HAP-1 (cell line): ENCODE measurements at regions not wholly inside any gene's neighbourhood (a gene's known extent, or its start where the extent isn't known, plus 50 kb on each side); places are given as distances from the start of the nearest gene placed in this dataset.

ENCODE experiments used
- DNase-seq, 2 experiments: peaks; one replicate each; pipeline ENCODE4 v3.0.0-alpha.2; 2016 to 2020; ENCODE audit warnings: low spot score in 2 of 2
- H3K27me3 ChIP-seq: fragments of 250-450 bp; sonication (Bioruptor Pico); 2 replicates; pipeline ENCODE4 v1.5.1; 2020; ENCODE audit warnings: low read depth, mild to moderate bottlenecking, moderate library complexity
- H3K36me3 ChIP-seq: fragments of 250-450 bp; sonication (Bioruptor Pico); replicated peaks from 2 replicates; pipeline ENCODE4 v1.5.1; 2020; ENCODE audit warnings: mild to moderate bottlenecking
- H3K4me1 ChIP-seq: fragments of 250-450 bp; sonication (Bioruptor Pico); 2 replicates; pipeline ENCODE4 v1.5.1; 2020; ENCODE audit warnings: mild to moderate bottlenecking
- H3K4me3 ChIP-seq: fragments of 250-450 bp; sonication (Bioruptor Pico); 2 replicates; pipeline ENCODE4 v1.5.1; 2020; ENCODE audit warnings: mild to moderate bottlenecking, moderate library complexity
- H3K9me3 ChIP-seq: fragments of 250-450 bp; sonication (Bioruptor Pico); 2 replicates; pipeline ENCODE4 v1.5.1; 2020; ENCODE audit warnings: mild to moderate bottlenecking, moderate library complexity
- in situ Hi-C: fragments of 300-500 bp; cut with MboI; formaldehyde crosslinking; loops from 3 replicates; pipeline ENCODE4 v1.14.3; 2020; ENCODE audit warnings: low sequenced_read_pairs, inconsistent platforms, mixed read lengths

- Histone ChIP-seq H3K4me3 (no peak overlapping the region), H3K36me3 (no peaks in the 10 kb centered on the region), H3K9me3 (no peaks in the 10 kb centered on the region), H3K27me3 (peaks cover 6% of the 10 kb centered on the region; the same call in 1 of the 2 replicates), H3K4me1 (no peaks in the 10 kb centered on the region)
- in situ Hi-C loops, result no loop called here
- no peak for DNase-seq
Observed at GRCh38 chr12:62113366-62114011, 146.7 kb upstream of the USP15 start.

- in situ Hi-C loops, result no loop called here
- no peaks in the 10 kb centered on the region for H3K36me3 ChIP-seq
Observed at GRCh38 chr12:62116986-62117385, 143.2 kb upstream of the USP15 start.

GRCh38 chr12:62123721-62124203, 136.4 kb upstream of the USP15 start:
- no peaks in the 10 kb centered on the region for H3K9me3 ChIP-seq
- in situ Hi-C loops, result no loop called here
- H3K36me3 ChIP-seq, result no peaks in the 10 kb centered on the region
- H3K4me1 ChIP-seq, result no peaks in the 10 kb centered on the region
- DNase-seq, result peak; percentile 40 to 54
- H3K4me3 ChIP-seq, result no peak overlapping the region
- H3K27me3 ChIP-seq, result peaks cover 8% of the 10 kb centered on the region

More at GRCh38 chr12:62116986-62117385, 143.2 kb upstream of the USP15 start:
- Histone ChIP-seq H3K4me1 (no peaks in the 10 kb centered on the region), H3K27me3 (peaks cover 11% of the 10 kb centered on the region; the same call in 1 of the 2 replicates), H3K9me3 (no peaks in the 10 kb centered on the region), H3K4me3 (no peak overlapping the region)
- DNase-seq, result no peak

DNA sequence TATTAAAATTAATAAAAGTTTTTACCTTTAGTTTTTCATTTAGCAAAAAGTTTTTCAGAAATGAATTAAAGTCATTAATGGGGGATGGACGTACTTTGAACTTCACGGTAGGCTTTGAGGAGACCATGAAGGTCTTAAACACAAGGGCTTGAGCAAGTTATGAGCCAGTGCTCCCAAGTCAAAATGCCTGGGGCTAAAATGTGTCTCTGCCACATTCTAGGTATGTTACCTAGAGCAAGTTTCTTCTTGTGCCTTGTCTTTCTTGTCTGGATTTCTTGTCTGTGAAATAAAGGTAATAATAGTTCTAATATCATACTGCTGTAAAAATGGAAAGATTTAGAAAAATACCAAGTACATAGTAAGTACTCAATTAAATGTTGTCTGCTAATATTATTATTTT, 132.7 kb upstream of the USP15 start:
- DNase-seq, result no peak
- Histone ChIP-seq H3K27me3 (peaks cover 13% of the 10 kb centered on the region), H3K4me3 (no peak overlapping the region), H3K36me3 (no peaks in the 10 kb centered on the region), H3K4me1 (no peaks in the 10 kb centered on the region), H3K9me3 (no peaks in the 10 kb centered on the region)
- in situ Hi-C loops, result no loop called here

DNA sequence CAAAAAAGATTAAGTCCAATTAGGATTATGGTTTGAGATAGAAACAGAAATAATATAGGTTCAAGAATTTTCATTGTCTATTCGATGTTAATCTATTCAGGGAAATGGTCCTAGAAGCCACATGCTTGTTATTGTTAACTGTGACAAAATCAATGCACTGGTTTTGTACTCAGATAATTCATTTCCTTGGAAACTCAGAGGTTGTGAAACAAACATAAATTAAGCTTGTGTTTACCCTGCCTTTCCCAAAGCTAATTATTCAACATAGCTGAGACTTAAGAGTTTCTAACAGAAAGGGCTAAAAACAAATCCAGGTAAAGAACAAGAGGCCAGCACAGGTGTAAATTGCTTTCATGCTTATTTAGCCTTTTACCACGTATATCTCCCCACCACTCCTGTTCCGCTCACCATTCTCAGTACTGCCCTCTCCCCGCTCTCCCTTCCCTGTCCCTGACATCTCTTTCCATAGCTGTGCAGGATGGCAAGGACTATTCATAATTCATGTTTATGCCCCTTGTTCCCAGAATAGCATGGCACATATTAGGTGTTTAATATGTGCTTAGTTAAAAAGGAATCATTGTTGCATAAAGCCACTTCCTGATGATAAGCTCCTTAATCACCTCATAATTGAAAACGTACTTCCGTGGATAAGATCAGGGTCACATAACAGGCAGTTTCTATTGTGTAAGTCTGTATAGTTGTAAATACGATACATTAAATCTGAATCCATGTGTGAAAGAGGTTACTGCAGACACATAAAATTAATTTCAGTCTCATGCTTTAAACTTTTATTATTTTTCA, 131.8 kb upstream of the USP15 start:
- DNase-seq, result no peak
- Histone ChIP-seq H3K4me3 (no peak overlapping the region), H3K36me3 (no peaks in the 10 kb centered on the region), H3K27me3 (peaks cover 13% of the 10 kb centered on the region), H3K9me3 (no peaks in the 10 kb centered on the region), H3K4me1 (no peaks in the 10 kb centered on the region)
- in situ Hi-C loops, result no loop called here

DNA sequence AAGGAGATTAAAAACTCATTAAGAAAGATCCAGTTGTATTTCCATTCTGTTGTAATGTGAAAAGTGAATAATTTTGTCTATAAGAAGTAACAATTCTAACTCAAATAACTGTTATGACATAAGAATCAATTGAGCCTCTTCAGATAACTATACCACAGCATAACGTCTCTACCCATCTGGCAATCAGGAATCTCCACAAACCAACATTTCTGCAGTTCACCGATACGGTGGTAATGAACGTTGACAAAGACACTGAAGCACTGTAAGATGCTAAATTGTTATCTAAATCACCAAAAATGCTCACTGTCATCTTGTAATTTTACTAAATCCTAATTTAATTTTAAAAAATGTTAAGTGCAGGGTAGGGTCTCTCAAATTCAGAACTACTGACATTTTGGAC, 130.9 kb upstream of the USP15 start:
- Histone ChIP-seq H3K36me3 (no peaks in the 10 kb centered on the region), H3K4me1 (no peaks in the 10 kb centered on the region), H3K4me3 (no peak overlapping the region), H3K9me3 (no peaks in the 10 kb centered on the region), H3K27me3 (peaks cover 13% of the 10 kb centered on the region)
- DNase-seq, result no peak
- in situ Hi-C loops, result no loop called here

- DNase-seq, result no peak
- no peak overlapping the region for H3K4me3 ChIP-seq
- H3K9me3 ChIP-seq, result no peaks in the 10 kb centered on the region
- H3K27me3 ChIP-seq, result peaks cover 12% of the 10 kb centered on the region
- H3K4me1 ChIP-seq, result no peaks in the 10 kb centered on the region
- in situ Hi-C loops, result no loop called here
- no peaks in the 10 kb centered on the region for H3K36me3 ChIP-seq
Observed at GRCh38 chr12:62130402-62130801, 129.8 kb upstream of the USP15 start.

- Histone ChIP-seq H3K9me3 (no peaks in the 10 kb centered on the region), H3K4me1 (no peaks in the 10 kb centered on the region), H3K27me3 (peaks cover 10% of the 10 kb centered on the region), H3K36me3 (no peaks in the 10 kb centered on the region), H3K4me3 (no peak overlapping the region)
- in situ Hi-C loops, result no loop called here
- no peak for DNase-seq
Observed at GRCh38 chr12:62130834-62131552, 129.2 kb upstream of the USP15 start.

DNA sequence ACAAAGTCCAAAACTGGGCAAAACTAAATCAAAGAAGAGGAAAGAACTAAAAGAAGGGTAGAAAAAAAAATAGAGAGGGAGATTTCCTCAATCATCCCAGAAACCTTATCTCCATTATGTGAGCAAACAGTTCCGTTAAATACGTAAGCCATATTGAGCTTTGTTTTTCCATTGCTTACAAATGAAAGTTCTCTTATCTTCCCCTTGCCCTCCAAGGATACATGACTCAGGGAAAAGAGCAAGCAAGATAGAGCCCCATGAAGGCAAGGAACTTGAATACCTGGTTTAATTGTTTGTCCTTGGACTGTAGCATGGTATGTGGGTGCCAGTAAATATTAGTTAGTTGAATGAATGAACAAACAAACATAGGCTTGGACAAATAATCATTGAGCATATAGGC, 126.8 kb upstream of the USP15 start:
- peaks cover 10% of the 10 kb centered on the region for H3K27me3 ChIP-seq
- DNase-seq, result no peak
- H3K4me3 ChIP-seq, result no peak overlapping the region
- H3K9me3 ChIP-seq, result no peaks in the 10 kb centered on the region
- H3K36me3 ChIP-seq, result no peaks in the 10 kb centered on the region
- no peaks in the 10 kb centered on the region for H3K4me1 ChIP-seq
- in situ Hi-C loops, result no loop called here

GRCh38 chr12:62135553-62136200, 124.5 kb upstream of the USP15 start:
- in situ Hi-C loops, result no loop called here
- no peaks in the 10 kb centered on the region for H3K4me1 ChIP-seq

DNA sequence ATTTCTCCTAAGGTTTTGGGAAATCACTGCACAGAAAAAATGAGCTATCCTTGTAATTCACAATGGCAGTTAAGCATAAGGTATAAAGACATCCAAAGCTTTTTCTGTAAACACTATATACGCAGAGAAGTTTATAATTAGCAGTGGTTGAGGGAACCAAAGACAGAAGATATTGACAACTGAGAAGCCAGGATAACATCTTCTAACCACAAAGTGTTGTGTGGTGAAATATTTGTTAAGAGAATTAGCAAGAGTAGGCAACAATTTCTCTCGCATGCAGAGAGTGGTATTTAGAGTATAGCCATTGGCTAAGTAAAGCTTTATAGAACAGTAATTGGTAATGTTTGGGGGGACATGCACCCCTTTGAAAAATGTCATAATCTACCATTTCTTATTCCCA, 123.7 kb upstream of the USP15 start:
- Histone ChIP-seq H3K4me3 (no peak overlapping the region), H3K27me3 (peaks cover 2% of the 10 kb centered on the region), H3K4me1 (no peaks in the 10 kb centered on the region), H3K36me3 (no peaks in the 10 kb centered on the region), H3K9me3 (no peaks in the 10 kb centered on the region)
- no peak for DNase-seq
- in situ Hi-C loops, result no loop called here

More at GRCh38 chr12:62135553-62136200, 124.5 kb upstream of the USP15 start:
- Histone ChIP-seq H3K27me3 (peaks cover 7% of the 10 kb centered on the region), H3K36me3 (no peaks in the 10 kb centered on the region), H3K4me3 (no peak overlapping the region), H3K9me3 (no peaks in the 10 kb centered on the region)
- DNase-seq, result no peak

DNA sequence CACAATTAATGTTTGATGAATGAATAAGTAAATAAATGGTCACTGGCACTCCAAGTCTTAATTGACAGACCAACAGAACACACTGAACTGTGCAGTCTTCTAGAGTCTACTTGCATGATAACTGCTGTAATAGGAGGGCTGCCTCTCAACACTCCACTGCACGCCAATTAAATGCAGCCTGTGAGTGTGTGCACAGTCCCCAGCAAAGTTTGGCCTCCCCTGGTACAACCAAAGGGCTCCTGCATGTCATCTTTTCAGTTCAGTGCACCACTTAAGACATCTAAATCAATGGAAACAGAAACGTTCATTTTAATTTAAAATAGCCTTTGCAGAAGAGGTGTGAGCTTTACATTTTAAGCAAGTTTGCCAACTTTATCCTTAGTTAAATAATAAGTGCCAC, 121.7 kb upstream of the USP15 start:
- H3K4me3 ChIP-seq, result no peak overlapping the region
- no peaks in the 10 kb centered on the region for H3K9me3 ChIP-seq
- no peaks in the 10 kb centered on the region for H3K4me1 ChIP-seq
- peaks cover 4% of the 10 kb centered on the region for H3K27me3 ChIP-seq
- in situ Hi-C loops, result no loop called here
- no peaks in the 10 kb centered on the region for H3K36me3 ChIP-seq
- no peak for DNase-seq

- Histone ChIP-seq H3K4me3 (no peak overlapping the region), H3K9me3 (no peaks in the 10 kb centered on the region), H3K36me3 (no peaks in the 10 kb centered on the region), H3K4me1 (no peaks in the 10 kb centered on the region), H3K27me3 (peaks cover 4% of the 10 kb centered on the region; the same call in 1 of the 2 replicates)
- in situ Hi-C loops, result no loop called here
- DNase-seq, result no peak
Observed at GRCh38 chr12:62146318-62146717, 113.9 kb upstream of the USP15 start.
